CD4-positive, alpha-beta T cell (primary cell): ENCODE measurements at regions not wholly inside any gene's neighbourhood (a gene's known extent, or its start where the extent isn't known, plus 50 kb on each side); places are given as distances from the start of the nearest gene placed in this dataset.
"Not testable (repeated sequence)": the region's sequence is repeated elsewhere in the genome, so short reads cannot be mapped to it uniquely, and the experiment has no call there.

Experiments
- ATAC-seq: fragments of 200-7000 bp; cut with Tn5 transposase; one replicate; pipeline ENCODE4 v1.10.0; 2022; ENCODE audit warnings: mild to moderate bottlenecking; ENCODE audit not compliant: poor library complexity
- CTCF ChIA-PET: fragments of 350-600 bp; sonication (Branson Sonifier 250); formaldehyde crosslinking; loops from one replicate; lab custom pipeline; 2021; ENCODE audit warnings: antibody characterized with exemption, inconsistent platforms; lab: Charles Lee
- POLR2A ChIA-PET: fragments of 350-600 bp; sonication (Branson Sonifier 250); formaldehyde crosslinking; loops from one replicate; lab custom pipeline; 2021; ENCODE audit warnings: antibody characterized with exemption, inconsistent platforms; lab: Charles Lee
- DNase-seq, 14 experiments: peaks; one replicate each; pipeline ENCODE4 v3.0.0-alpha.2; 2013 to 2020; ENCODE audit warnings: mixed read lengths in 2 of 14
- H3K27ac ChIP-seq, 2 donors: one replicate each; pipeline versions ENCODE4 v1.5.1 to v1.7.0; 2013; ENCODE audit warnings: low read length in 2 of 2, low read depth in 1 of 2, mild to moderate bottlenecking in 1 of 2
- H3K27me3 ChIP-seq, 2 experiments: 1 replicate in 1 of 2; 2 replicates in 1 of 2; pipeline versions ENCODE4 v1.6.1 to v1.7.0; 2013; ENCODE audit warnings: low read length in 2 of 2, control low read depth in 1 of 2, mild to moderate bottlenecking in 1 of 2, moderate library complexity in 1 of 2; ENCODE audit not compliant: insufficient read depth in 2 of 2, control insufficient read depth in 1 of 2
- H3K36me3 ChIP-seq: one replicate; pipeline ENCODE4 v1.6.1; 2013; ENCODE audit warnings: low read length, control low read depth; ENCODE audit not compliant: insufficient read depth
- H3K4me1 ChIP-seq: one replicate; pipeline ENCODE4 v1.6.1; 2013; ENCODE audit warnings: low read length, control low read depth; ENCODE audit not compliant: insufficient read depth
- H3K4me3 ChIP-seq: one replicate; pipeline ENCODE4 v1.5.1; 2013; ENCODE audit warnings: mild to moderate bottlenecking, low read length, moderate library complexity
- H3K9me3 ChIP-seq, 2 experiments: 1 replicate in 1 of 2; 2 replicates in 1 of 2; pipeline versions ENCODE4 v1.6.1 to v1.7.0; 2013; ENCODE audit warnings: low read length in 2 of 2, mild to moderate bottlenecking in 2 of 2, control low read depth in 1 of 2, moderate library complexity in 1 of 2; ENCODE audit not compliant: control insufficient read depth in 1 of 2, insufficient read depth in 1 of 2
- H3K27ac Mint-ChIP-seq: one replicate; pipeline ENCODE4 v1.8.0; 2020; ENCODE audit warnings: mixed read lengths
- H3K27me3 Mint-ChIP-seq: one replicate; pipeline ENCODE4 v1.8.0; 2021; ENCODE audit warnings: mixed read lengths
- H3K36me3 Mint-ChIP-seq: one replicate; pipeline ENCODE4 v1.8.0; 2021; ENCODE audit warnings: low read depth, mixed read lengths
- H3K4me1 Mint-ChIP-seq: one replicate; pipeline ENCODE4 v1.8.0; 2021; ENCODE audit warnings: low read depth, mixed read lengths
- H3K4me3 Mint-ChIP-seq: one replicate; pipeline ENCODE4 v1.8.0; 2020; ENCODE audit warnings: mild to moderate bottlenecking, mixed read lengths
- H3K9me3 Mint-ChIP-seq: one replicate; pipeline ENCODE4 v1.8.0; 2020; ENCODE audit warnings: mixed read lengths
- CTCF ChIP-seq: fragments of 200-600 bp; IDR thresholded peaks from one replicate; pipeline ENCODE4 v1.8.0; 2022; ENCODE audit warnings: antibody characterized with exemption, mild to moderate bottlenecking
- intact Hi-C, 2 experiments: fragments of 100-400 bp; cut with DNase I in 1 of 2; cut with micrococcal nuclease in 1 of 2; formaldehyde crosslinking; loops; one replicate each; pipeline versions ENCODE4 v1.15.1 to v1.9.0; 2023 to 2025; cut with DNase I, micrococcal nuclease

- Histone ChIP-seq H3K9me3 (peaks cover 0 to 5% of the 10 kb centered on the region in 2 experiments), H3K36me3 (no peaks in the 10 kb centered on the region), H3K4me3 (no peak overlapping the region), H3K27ac (no peak overlapping the region), H3K4me1 (no peaks in the 10 kb centered on the region), H3K27me3 (no peaks in the 10 kb centered on the region)
- intact Hi-C loops: no loop called here
- ChIA-PET CTCF (no interaction called here), POLR2A (no interaction called here)
- no peaks in the 10 kb centered on the region for H3K9me3 Mint-ChIP-seq
- no peaks in the 10 kb centered on the region for H3K27me3 Mint-ChIP-seq
- ATAC-seq (no peak), DNase-seq (no peak)
- no peak overlapping the region for H3K4me3 Mint-ChIP-seq
- H3K4me1 Mint-ChIP-seq: no peaks in the 10 kb centered on the region
- TF ChIP-seq CTCF: no peak
- H3K36me3 Mint-ChIP-seq: no peaks in the 10 kb centered on the region
- no peak overlapping the region for H3K27ac Mint-ChIP-seq
Observed at GRCh38 chr21:27771938-27772483, 805.1 kb upstream of the ADAMTS5 start.

GRCh38 chr21:27769763-27770162, 802.9 kb upstream of the ADAMTS5 start:
- no peak overlapping the region for H3K4me3 ChIP-seq
- no peak for TF ChIP-seq CTCF
- DNase-seq (no peak), ATAC-seq (no peak)
- H3K9me3 ChIP-seq: no peaks in the 10 kb centered on the region
- no peak overlapping the region for H3K27ac Mint-ChIP-seq
- no peaks in the 10 kb centered on the region for H3K27me3 ChIP-seq
- no peaks in the 10 kb centered on the region for H3K36me3 ChIP-seq
- H3K27me3 Mint-ChIP-seq: no peaks in the 10 kb centered on the region
- intact Hi-C loops: no loop called here
- H3K9me3 Mint-ChIP-seq: no peaks in the 10 kb centered on the region
- no peaks in the 10 kb centered on the region for H3K4me1 Mint-ChIP-seq
- no peak overlapping the region for H3K27ac ChIP-seq
- CTCF ChIA-PET: no interaction called here
- POLR2A ChIA-PET: no interaction called here
- H3K4me1 ChIP-seq: no peaks in the 10 kb centered on the region
- no peak overlapping the region for H3K4me3 Mint-ChIP-seq
- H3K36me3 Mint-ChIP-seq: no peaks in the 10 kb centered on the region

GRCh38 chr21:27768046-27768637, 801.3 kb upstream of the ADAMTS5 start:
- CTCF ChIA-PET, H3K4me3 Mint-ChIP-seq, H3K27ac ChIP-seq, H3K27ac Mint-ChIP-seq, DNase-seq, H3K4me1 ChIP-seq, H3K27me3 ChIP-seq, H3K4me1 Mint-ChIP-seq, H3K27me3 Mint-ChIP-seq, H3K9me3 ChIP-seq, POLR2A ChIA-PET, ATAC-seq, H3K36me3 Mint-ChIP-seq, H3K36me3 ChIP-seq, H3K9me3 Mint-ChIP-seq, intact Hi-C loops, H3K4me3 ChIP-seq: not testable (repeated sequence)

- Mint-ChIP-seq H3K36me3 (no peaks in the 10 kb centered on the region), H3K9me3 (peaks cover 3% of the 10 kb centered on the region), H3K27me3 (no peaks in the 10 kb centered on the region), H3K27ac (no peak overlapping the region), H3K4me3 (no peak overlapping the region), H3K4me1 (no peaks in the 10 kb centered on the region)
- H3K4me1 ChIP-seq: no peaks in the 10 kb centered on the region
- ChIA-PET CTCF (no interaction called here), POLR2A (no interaction called here)
- DNase-seq (no peak), ATAC-seq (no peak)
- H3K27ac ChIP-seq: no peak overlapping the region
- no peaks in the 10 kb centered on the region for H3K27me3 ChIP-seq
- peaks cover 0 to 2% of the 10 kb centered on the region in 2 experiments for H3K9me3 ChIP-seq
- no peak overlapping the region for H3K4me3 ChIP-seq
- TF ChIP-seq CTCF: no peak
- intact Hi-C loops: no loop called here
- no peaks in the 10 kb centered on the region for H3K36me3 ChIP-seq
Observed at GRCh38 chr21:27764056-27764455, 797.2 kb upstream of the ADAMTS5 start.
